WTC11 (cell line): ENCODE measurements at regions not wholly inside any gene's neighbourhood (a gene's known extent, or its start where the extent isn't known, plus 50 kb on each side); places are given as distances from the start of the nearest gene placed in this dataset.

ENCODE experiments used
- ATF2 ChIP-seq: sonication (generic); formaldehyde crosslinking; IDR thresholded peaks from 2 replicates; pipeline ENCODE4 v1.8.1; 2022; ENCODE audit warnings: low read depth, missing genetic modification reagents, borderline replicate concordance
- CDX4 ChIP-seq: fragments of 250-450 bp; sonication (Bioruptor Pico); IDR thresholded peaks from 2 replicates; pipeline ENCODE4 v1.9.0; 2021; ENCODE audit warnings: moderate library complexity, mild to moderate bottlenecking, inconsistent platforms, borderline replicate concordance
- CREB1 ChIP-seq: sonication (generic); formaldehyde crosslinking; IDR thresholded peaks from 2 replicates; pipeline ENCODE4 v1.8.0; 2023; ENCODE audit warnings: mild to moderate bottlenecking, missing genetic modification reagents
- CTCF ChIP-seq: fragments of 200-600 bp; IDR thresholded peaks from 2 replicates; pipeline ENCODE4 v1.8.0; 2022; ENCODE audit warnings: antibody characterized with exemption
- ELF4 ChIP-seq: sonication (generic); formaldehyde crosslinking; IDR thresholded peaks from 2 replicates; pipeline ENCODE4 v1.8.1; 2022; ENCODE audit warnings: low read depth, mild to moderate bottlenecking, moderate library complexity, missing genetic modification reagents
- MYBL2 ChIP-seq: sonication (generic); formaldehyde crosslinking; IDR thresholded peaks from 2 replicates; pipeline ENCODE4 v1.8.1; 2023; ENCODE audit warnings: mild to moderate bottlenecking, moderate library complexity, missing genetic modification reagents
- TEAD1 ChIP-seq: sonication (generic); formaldehyde crosslinking; IDR thresholded peaks from 2 replicates; pipeline ENCODE4 v1.8.0; 2022; ENCODE audit warnings: mild to moderate bottlenecking, missing genetic modification reagents

GRCh38 chr14:49105956-49106355 is 480.2 kb downstream of the RPS29 start:
- no peak for TF ChIP-seq ATF2 (CRISPR knock-in tag)
- no peak for TF ChIP-seq CTCF
- TF ChIP-seq TEAD1 (CRISPR knock-in tag) = no peak
- no peak for TF ChIP-seq CDX4 (CRISPR knock-in tag)
- TF ChIP-seq ELF4 (CRISPR knock-in tag) = no peak
- no peak for TF ChIP-seq CREB1 (CRISPR knock-in tag)
- no peak for TF ChIP-seq MYBL2 (CRISPR knock-in tag)
